Vagina (tissue), 2 donors: ENCODE measurements at regions not wholly inside any gene's neighbourhood (a gene's known extent, or its start where the extent isn't known, plus 50 kb on each side); places are given as distances from the start of the nearest gene placed in this dataset.

Experiments used
- CTCF ChIP-seq, 3 experiments: fragments of 450-650 bp in 2 of 3; fragments of 200-600 bp in 1 of 3; sonication (generic) in 1 of 3; IDR thresholded peaks; one replicate each; pipeline ENCODE4 v1.5.1; 2017 to 2019; ENCODE audit warnings: antibody characterized with exemption in 3 of 3, mild to moderate bottlenecking in 2 of 3, moderate library complexity in 2 of 3
- POLR2A ChIP-seq, 2 donors: fragments of 450-650 bp; IDR thresholded peaks; one replicate each; pipeline ENCODE4 v1.6.1; 2017; ENCODE audit warnings: antibody characterized with exemption in 2 of 2, mild to moderate bottlenecking in 2 of 2, moderate library complexity in 2 of 2
- POLR2AphosphoS5 ChIP-seq, 2 donors: sonication (generic); formaldehyde crosslinking; IDR thresholded peaks; one replicate each; pipeline ENCODE4 v1.9.0; 2017; ENCODE audit warnings: antibody characterized with exemption in 2 of 2, mild to moderate bottlenecking in 2 of 2, low read depth in 1 of 2; ENCODE audit not compliant: insufficient read depth in 1 of 2

- TF ChIP-seq CTCF (IDR thresholded peaks at IDR 0.05): no peak
- no peak for TF ChIP-seq POLR2AphosphoS5 (IDR thresholded peaks at IDR 0.05; ENCODE audit: insufficient read depth in 1 of 2, low read depth in 1 of 2)
- no peak for TF ChIP-seq POLR2A (IDR thresholded peaks at IDR 0.05)
Observed at GRCh38 chr3:5811016-5811415, 623.5 kb downstream of the EDEM1 start.
